ENCODE measurements at regions not wholly inside any gene's neighbourhood (a gene's known extent, or its start where the extent isn't known, plus 50 kb on each side); places are given as distances from the start of the nearest gene placed in this dataset.

- intact Hi-C loops (cut with DNase I): no loop called here
- H3K36me3 ChIP-seq: no peaks in the 10 kb centered on the region
- H3K27ac ChIP-seq: no peak overlapping the region
- no peak overlapping the region for H3K4me3 ChIP-seq
- no peaks in the 10 kb centered on the region for H3K4me1 ChIP-seq
- ATAC-seq (no peak), DNase-seq (no peak)
- no peaks in the 10 kb centered on the region for H3K9me3 ChIP-seq
- no peak for TF ChIP-seq CTCF (IDR thresholded peaks at IDR 0.05)
- H3K27me3 ChIP-seq: no peaks in the 10 kb centered on the region
These were observed 162.6 kb upstream of the CYRIA start for GRCh38 chr2:16828044-16828827.

- no peak for TF ChIP-seq CTCF (IDR thresholded peaks at IDR 0.05)
- Histone ChIP-seq H3K9me3 (no peaks in the 10 kb centered on the region), H3K4me3 (no peak overlapping the region), H3K36me3 (no peaks in the 10 kb centered on the region), H3K27me3 (no peaks in the 10 kb centered on the region), H3K27ac (no peak overlapping the region), H3K4me1 (no peaks in the 10 kb centered on the region)
- DNase-seq (no peak), ATAC-seq (no peak)
- intact Hi-C loops (cut with DNase I): no loop called here
These were observed 158.8 kb upstream of the CYRIA start for GRCh38 chr2:16824472-16824871.

GRCh38 chr2:16821692-16822091, 156.1 kb upstream of the CYRIA start:
- Histone ChIP-seq H3K9me3 (no peaks in the 10 kb centered on the region), H3K4me1 (no peaks in the 10 kb centered on the region), H3K27me3 (no peaks in the 10 kb centered on the region), H3K36me3 (no peaks in the 10 kb centered on the region), H3K27ac (no peak overlapping the region), H3K4me3 (no peak overlapping the region)
- DNase-seq (no peak), ATAC-seq (no peak)
- TF ChIP-seq CTCF (IDR thresholded peaks at IDR 0.05): no peak
- intact Hi-C loops (cut with DNase I): no loop called here

- Histone ChIP-seq H3K27ac (no peak overlapping the region), H3K9me3 (no peaks in the 10 kb centered on the region), H3K36me3 (no peaks in the 10 kb centered on the region), H3K27me3 (no peaks in the 10 kb centered on the region), H3K4me1 (no peaks in the 10 kb centered on the region), H3K4me3 (no peak overlapping the region)
- no peak for TF ChIP-seq CTCF (IDR thresholded peaks at IDR 0.05)
- DNase-seq (no peak), ATAC-seq (no peak)
- intact Hi-C loops (cut with DNase I): no loop called here
These were observed 152.5 kb upstream of the CYRIA start for GRCh38 chr2:16818203-16818556.

- no peak for DNase-seq
- no peak overlapping the region for H3K27ac ChIP-seq
- no peaks in the 10 kb centered on the region for H3K9me3 ChIP-seq
- ATAC-seq: no peak
- no peaks in the 10 kb centered on the region for H3K27me3 ChIP-seq
- H3K4me1 ChIP-seq: no peaks in the 10 kb centered on the region
- TF ChIP-seq CTCF (IDR thresholded peaks at IDR 0.05): no peak
- no peak overlapping the region for H3K4me3 ChIP-seq
- H3K36me3 ChIP-seq: no peaks in the 10 kb centered on the region
- intact Hi-C loops (cut with DNase I): no loop called here
These were observed 151.9 kb upstream of the CYRIA start for GRCh38 chr2:16817305-16818202.

Measured in left lung (tissue), 4 donors.